Heart right ventricle (tissue), 16 donors: ENCODE measurements at regions not wholly inside any gene's neighbourhood (a gene's known extent, or its start where the extent isn't known, plus 50 kb on each side); places are given as distances from the start of the nearest gene placed in this dataset.

Source experiments
- ATAC-seq, 8 donors: fragments of 200-7000 bp; cut with Tn5 transposase; one replicate each; pipeline ENCODE4 v1.9.1; 2020; ENCODE audit warnings: mild to moderate bottlenecking in 8 of 8, moderate library complexity in 8 of 8, moderate number of reproducible peaks in 1 of 8
- DNase-seq, 2 donors: peaks; one replicate each; pipeline ENCODE4 v3.0.0-alpha.2; 2020
- H3K27ac ChIP-seq, 10 donors: fragments of 200-600 bp; sonication (generic) in 2 of 10; one replicate each; pipeline versions ENCODE4 v1.5.0 to v1.8.0; 2020 to 2022; ENCODE audit warnings: mild to moderate bottlenecking in 3 of 10
- H3K27me3 ChIP-seq, 7 donors: fragments of 200-600 bp; one replicate each; pipeline ENCODE4 v1.8.0; 2021 to 2022; ENCODE audit warnings: mild to moderate bottlenecking in 2 of 7
- H3K36me3 ChIP-seq, 9 donors: fragments of 200-600 bp; sonication (generic) in 1 of 9; one replicate each; pipeline versions ENCODE4 v1.5.0 to v1.8.0; 2020 to 2022; ENCODE audit warnings: mild to moderate bottlenecking in 2 of 9
- H3K4me1 ChIP-seq, 9 donors: fragments of 200-600 bp; sonication (generic) in 1 of 9; one replicate each; pipeline versions ENCODE4 v1.5.0 to v1.8.0; 2020 to 2022; ENCODE audit warnings: mild to moderate bottlenecking in 4 of 9
- H3K4me3 ChIP-seq, 10 donors: fragments of 200-600 bp; sonication (generic) in 2 of 10; one replicate each; pipeline versions ENCODE4 v1.5.0 to v1.8.0; 2020 to 2022; ENCODE audit warnings: mild to moderate bottlenecking in 7 of 10, moderate library complexity in 2 of 10
- H3K9me3 ChIP-seq, 11 donors: fragments of 200-600 bp in 10 of 11; sonication (generic) in 2 of 11; one replicate each; pipeline versions ENCODE4 v1.5.0 to v1.8.0; 2013 to 2022; ENCODE audit warnings: mild to moderate bottlenecking in 2 of 11, control low read depth in 1 of 11, moderate library complexity in 1 of 11
- CTCF ChIP-seq, 9 donors: fragments of 200-600 bp; sonication (generic) in 2 of 9; IDR thresholded peaks; one replicate each; pipeline versions ENCODE4 v1.5.0 to v1.8.0; 2021 to 2022; ENCODE audit warnings: antibody characterized with exemption in 9 of 9, mild to moderate bottlenecking in 5 of 9, moderate library complexity in 1 of 9
- WGBS, 2 donors: extraction: QIAGEN DNeasy Blood & Tissue Kit; methylation state at CpG; one replicate each; pipeline ENCODE4 v1.1.7; 2013; ENCODE audit warnings: inconsistent platforms in 1 of 2; 5-methylcytosine and 5-hydroxymethylcytosine counted together
- intact Hi-C, 10 donors: fragments of 100-400 bp; cut with DNase I; formaldehyde crosslinking; loops; one replicate each; pipeline versions ENCODE4 v1.11.1 to v1.14.2; 2022
- donor health status: Arrhythmogenic right ventricular cardiomyopathy.
- donor health status: ischemic (EF 13 %, LVEDD 7.1; RV severe dilation, severe dysfunction).
- donor health status: healthy with polysubstance abuse.
- donor health status: DM: no; HTN: yes; CAD: no.
- donor health status: DM: no; HTN: no; CAD: no.
- donor health status: ischemic (EF 25% LVEDD 6.9; RV normal size, moderate dysfunction).
- donor health status: ischemic (EF 25% LVEDD 5.7; RV mildly dilated, moderate dysfunction).
- donor health status: healthy.
- donor health status: DM: yes; HTN: yes; CAD: no.
- donor health status: Ischemic cardiomyopathy.
- donor health status: ischemic (EF 35%, LVEDD 5.7; RV mildly dilated, moderate dysfunction).
- donor health status: nonischemic (EF 11% LVEDD 7.7; RV severe dilation, severe dysfunction).
- donor health status: DM: yes; HTN: yes; CAD: no.
- donor health status: PGD.
- donor health status: ischemic (EF 29% LVEDD 5.4; RV normal size, mild dysfunction).
- donor health status: nonischemic (EF 23%, LVEDD 6.1; RV moderate dilation, normal function).

GRCh38 chr9:14441115-14441514 is 127.2 kb upstream of the NFIB start:
- no peaks in the 10 kb centered on the region for H3K27me3 ChIP-seq
- H3K36me3 ChIP-seq: no peaks in the 10 kb centered on the region
- no peak for ATAC-seq
- DNase-seq: no peak
- intact Hi-C loops: no loop called here
- no peaks in the 10 kb centered on the region for H3K9me3 ChIP-seq
- no peak overlapping the region for H3K27ac ChIP-seq
- no peak overlapping the region for H3K4me3 ChIP-seq
- 90 to 91% methylated on average over 8 of the region's 8 CpGs for WGBS, 2 donors
- peaks cover 0 to 24% (median 8%) of the 10 kb centered on the region in 9 donors for H3K4me1 ChIP-seq
- TF ChIP-seq CTCF (IDR thresholded peaks at IDR 0.05): no peak

- Histone ChIP-seq H3K36me3 (no peaks in the 10 kb centered on the region), H3K27me3 (no peaks in the 10 kb centered on the region), H3K4me1 (peaks cover 0 to 31% (median 10%) of the 10 kb centered on the region in 9 donors), H3K27ac (no peak overlapping the region), H3K4me3 (no peak overlapping the region), H3K9me3 (no peaks in the 10 kb centered on the region)
- WGBS, 2 donors: 58 to 64% methylated on average over 4 of the region's 4 CpGs
- no peak for ATAC-seq
- intact Hi-C loops: no loop called here
- no peak for DNase-seq
- TF ChIP-seq CTCF (IDR thresholded peaks at IDR 0.05): no peak
These were observed 126.1 kb upstream of the NFIB start for GRCh38 chr9:14440062-14440461.

GRCh38 chr9:14439555-14439954 is 125.6 kb upstream of the NFIB start:
- Histone ChIP-seq H3K9me3 (no peaks in the 10 kb centered on the region), H3K27me3 (no peaks in the 10 kb centered on the region), H3K4me1 (peaks cover 0 to 36% (median 10%) of the 10 kb centered on the region in 9 donors), H3K36me3 (no peaks in the 10 kb centered on the region), H3K4me3 (no peak overlapping the region), H3K27ac (no peak overlapping the region)
- ATAC-seq (no peak), DNase-seq (no peak)
- intact Hi-C loops: loop anchor here in 4 of 10 donors (10.0 kb wide), 4 partner anchors 1085 to 1715 kb away; no protein-coding TSS in a partner anchor
- WGBS, 2 donors: 87 to 95% methylated on average over 6 of the region's 6 CpGs
- TF ChIP-seq CTCF (IDR thresholded peaks at IDR 0.05): no peak

GRCh38 chr9:14438232-14439021 is 124.5 kb upstream of the NFIB start:
- no peaks in the 10 kb centered on the region for H3K9me3 ChIP-seq
- peak overlapping the region in 1 of 10 donors; percentile 71 for H3K27ac ChIP-seq
- intact Hi-C loops: loop anchor here in 4 of 10 donors (10.0 kb wide), 4 partner anchors 1084 to 1714 kb away; no protein-coding TSS in a partner anchor

More at GRCh38 chr9:14438232-14439021, 124.5 kb upstream of the NFIB start:
- DNase-seq: no peak
- H3K4me3 ChIP-seq: no peak overlapping the region
- 83 to 90% methylated on average over 17 of the region's 17 CpGs for WGBS, 2 donors
- peaks cover under 1 to 47% (median 15%) of the 10 kb centered on the region in 9 donors for H3K4me1 ChIP-seq
- H3K27me3 ChIP-seq: no peaks in the 10 kb centered on the region
- TF ChIP-seq CTCF (IDR thresholded peaks at IDR 0.05): no peak
- H3K36me3 ChIP-seq: no peaks in the 10 kb centered on the region
- no peak for ATAC-seq
